ENCODE measurements at regions not wholly inside any gene's neighbourhood (a gene's known extent, or its start where the extent isn't known, plus 50 kb on each side); places are given as distances from the start of the nearest gene placed in this dataset.

- TF ChIP-seq, protein P1, sequence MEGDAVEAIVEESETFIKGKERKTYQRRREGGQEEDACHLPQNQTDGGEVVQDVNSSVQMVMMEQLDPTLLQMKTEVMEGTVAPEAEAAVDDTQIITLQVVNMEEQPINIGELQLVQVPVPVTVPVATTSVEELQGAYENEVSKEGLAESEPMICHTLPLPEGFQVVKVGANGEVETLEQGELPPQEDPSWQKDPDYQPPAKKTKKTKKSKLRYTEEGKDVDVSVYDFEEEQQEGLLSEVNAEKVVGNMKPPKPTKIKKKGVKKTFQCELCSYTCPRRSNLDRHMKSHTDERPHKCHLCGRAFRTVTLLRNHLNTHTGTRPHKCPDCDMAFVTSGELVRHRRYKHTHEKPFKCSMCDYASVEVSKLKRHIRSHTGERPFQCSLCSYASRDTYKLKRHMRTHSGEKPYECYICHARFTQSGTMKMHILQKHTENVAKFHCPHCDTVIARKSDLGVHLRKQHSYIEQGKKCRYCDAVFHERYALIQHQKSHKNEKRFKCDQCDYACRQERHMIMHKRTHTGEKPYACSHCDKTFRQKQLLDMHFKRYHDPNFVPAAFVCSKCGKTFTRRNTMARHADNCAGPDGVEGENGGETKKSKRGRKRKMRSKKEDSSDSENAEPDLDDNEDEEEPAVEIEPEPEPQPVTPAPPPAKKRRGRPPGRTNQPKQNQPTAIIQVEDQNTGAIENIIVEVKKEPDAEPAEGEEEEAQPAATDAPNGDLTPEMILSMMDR (IDR thresholded peaks at IDR 0.05; ENCODE audit: insufficient read depth, low read depth, low read length), result no peak
- no peak for TF ChIP-seq EZH2 (IDR thresholded peaks at IDR 0.05; ENCODE audit: insufficient read depth, low read length)
These were observed 817.3 kb upstream of the AGA start for GRCh38 chr4:178259566-178259965.
